ENCODE measurements at regions not wholly inside any gene's neighbourhood (a gene's known extent, or its start where the extent isn't known, plus 50 kb on each side); places are given as distances from the start of the nearest gene placed in this dataset.

GRCh38 chr20:11509776-11510175 is 407.9 kb upstream of the BTBD3 start:
- TF ChIP-seq POLR2A (IDR thresholded peaks at IDR 0.05) = no peak
- TF ChIP-seq, protein P1, sequence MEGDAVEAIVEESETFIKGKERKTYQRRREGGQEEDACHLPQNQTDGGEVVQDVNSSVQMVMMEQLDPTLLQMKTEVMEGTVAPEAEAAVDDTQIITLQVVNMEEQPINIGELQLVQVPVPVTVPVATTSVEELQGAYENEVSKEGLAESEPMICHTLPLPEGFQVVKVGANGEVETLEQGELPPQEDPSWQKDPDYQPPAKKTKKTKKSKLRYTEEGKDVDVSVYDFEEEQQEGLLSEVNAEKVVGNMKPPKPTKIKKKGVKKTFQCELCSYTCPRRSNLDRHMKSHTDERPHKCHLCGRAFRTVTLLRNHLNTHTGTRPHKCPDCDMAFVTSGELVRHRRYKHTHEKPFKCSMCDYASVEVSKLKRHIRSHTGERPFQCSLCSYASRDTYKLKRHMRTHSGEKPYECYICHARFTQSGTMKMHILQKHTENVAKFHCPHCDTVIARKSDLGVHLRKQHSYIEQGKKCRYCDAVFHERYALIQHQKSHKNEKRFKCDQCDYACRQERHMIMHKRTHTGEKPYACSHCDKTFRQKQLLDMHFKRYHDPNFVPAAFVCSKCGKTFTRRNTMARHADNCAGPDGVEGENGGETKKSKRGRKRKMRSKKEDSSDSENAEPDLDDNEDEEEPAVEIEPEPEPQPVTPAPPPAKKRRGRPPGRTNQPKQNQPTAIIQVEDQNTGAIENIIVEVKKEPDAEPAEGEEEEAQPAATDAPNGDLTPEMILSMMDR (IDR thresholded peaks at IDR 0.05) = no peak
- TF ChIP-seq EP300 (IDR thresholded peaks at IDR 0.05) = no peak

Measured in sigmoid colon (tissue), 4 donors.